SK-N-SH (cell line): ENCODE measurements at regions not wholly inside any gene's neighbourhood (a gene's known extent, or its start where the extent isn't known, plus 50 kb on each side); places are given as distances from the start of the nearest gene placed in this dataset.

ENCODE experiments used
- CHD2 ChIP-seq: fragments of 150-350 bp; IDR thresholded peaks from 2 replicates; pipeline ENCODE4 v1.6.1; 2018; ENCODE audit warnings: low read length; ENCODE audit not compliant: partially characterized antibody
- CTCF ChIP-seq: fragments of 200-600 bp; sonication (generic); IDR thresholded peaks from 2 replicates; pipeline ENCODE4 v1.6.1; 2017; ENCODE audit warnings: antibody characterized with exemption, mild to moderate bottlenecking, moderate library complexity
- ELF1 ChIP-seq: IDR thresholded peaks from 2 replicates; pipeline ENCODE4 v1.4.0; 2012
- FOXM1 ChIP-seq: IDR thresholded peaks from 2 replicates; pipeline ENCODE4 v1.4.0; 2012; ENCODE audit warnings: low read depth, mild to moderate bottlenecking
- GATA2 ChIP-seq: sonication (generic); formaldehyde crosslinking; IDR thresholded peaks from 2 replicates; pipeline ENCODE4 v1.5.0; 2020; ENCODE audit warnings: mild to moderate bottlenecking, missing genetic modification reagents
- RAD21 ChIP-seq: IDR thresholded peaks from 2 replicates; pipeline ENCODE4 v1.6.1; 2012; ENCODE audit warnings: mild to moderate bottlenecking, low read length
- REST ChIP-seq: IDR thresholded peaks from 2 replicates; pipeline ENCODE4 v1.6.1; 2012; ENCODE audit warnings: mild to moderate bottlenecking, low read depth, low read length, moderate library complexity
- RFX5 ChIP-seq: IDR thresholded peaks from 2 replicates; pipeline ENCODE4 v1.6.1; 2012; ENCODE audit warnings: mild to moderate bottlenecking, improper control_type of control experiment, low read length
- SIN3A ChIP-seq: IDR thresholded peaks from 2 replicates; pipeline ENCODE4 v1.6.1; 2012; ENCODE audit warnings: low read depth, mild to moderate bottlenecking, low read length, moderate library complexity, borderline replicate concordance
- YY1 ChIP-seq: IDR thresholded peaks from 2 replicates; pipeline ENCODE4 v1.4.0; 2012; ENCODE audit warnings: low read depth, mild to moderate bottlenecking
- TF ChIP-seq, protein P1 (sequence below): IDR thresholded peaks from 2 replicates; pipeline ENCODE4 v1.4.0; 2012; ENCODE audit warnings: low read depth, borderline replicate concordance
- TF ChIP-seq, protein P2 (sequence below): IDR thresholded peaks from 2 replicates; pipeline ENCODE4 v1.4.0; 2012; ENCODE audit warnings: low read depth

GRCh38 chr10:88069338-88069737 lies 205.9 kb downstream of the PTEN start:
- TF ChIP-seq CTCF (no peak), RAD21 (no peak), CHD2 (no peak), FOXM1 (no peak), REST (no peak), ELF1 (no peak), GATA2 (CRISPR knock-in tag) (no peak), YY1 (no peak), RFX5 (no peak), SIN3A (no peak)
- TF ChIP-seq, protein P1, sequence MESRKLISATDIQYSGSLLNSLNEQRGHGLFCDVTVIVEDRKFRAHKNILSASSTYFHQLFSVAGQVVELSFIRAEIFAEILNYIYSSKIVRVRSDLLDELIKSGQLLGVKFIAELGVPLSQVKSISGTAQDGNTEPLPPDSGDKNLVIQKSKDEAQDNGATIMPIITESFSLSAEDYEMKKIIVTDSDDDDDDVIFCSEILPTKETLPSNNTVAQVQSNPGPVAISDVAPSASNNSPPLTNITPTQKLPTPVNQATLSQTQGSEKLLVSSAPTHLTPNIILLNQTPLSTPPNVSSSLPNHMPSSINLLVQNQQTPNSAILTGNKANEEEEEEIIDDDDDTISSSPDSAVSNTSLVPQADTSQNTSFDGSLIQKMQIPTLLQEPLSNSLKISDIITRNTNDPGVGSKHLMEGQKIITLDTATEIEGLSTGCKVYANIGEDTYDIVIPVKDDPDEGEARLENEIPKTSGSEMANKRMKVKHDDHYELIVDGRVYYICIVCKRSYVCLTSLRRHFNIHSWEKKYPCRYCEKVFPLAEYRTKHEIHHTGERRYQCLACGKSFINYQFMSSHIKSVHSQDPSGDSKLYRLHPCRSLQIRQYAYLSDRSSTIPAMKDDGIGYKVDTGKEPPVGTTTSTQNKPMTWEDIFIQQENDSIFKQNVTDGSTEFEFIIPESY = no peak
- TF ChIP-seq, protein P2, sequence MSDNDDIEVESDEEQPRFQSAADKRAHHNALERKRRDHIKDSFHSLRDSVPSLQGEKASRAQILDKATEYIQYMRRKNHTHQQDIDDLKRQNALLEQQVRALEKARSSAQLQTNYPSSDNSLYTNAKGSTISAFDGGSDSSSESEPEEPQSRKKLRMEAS = no peak
